Dedifferentiated amniotic fluid mesenchymal stem cell (primary cell): ENCODE measurements at regions not wholly inside any gene's neighbourhood (a gene's known extent, or its start where the extent isn't known, plus 50 kb on each side); places are given as distances from the start of the nearest gene placed in this dataset.
"Not testable (repeated sequence)": the region's sequence is repeated elsewhere in the genome, so short reads cannot be mapped to it uniquely, and the experiment has no call there.

Experiments
- DNase-seq: peaks from one replicate; pipeline ENCODE4 v3.0.0-alpha.2; 2016; ENCODE audit errors: extremely low spot score

DNA sequence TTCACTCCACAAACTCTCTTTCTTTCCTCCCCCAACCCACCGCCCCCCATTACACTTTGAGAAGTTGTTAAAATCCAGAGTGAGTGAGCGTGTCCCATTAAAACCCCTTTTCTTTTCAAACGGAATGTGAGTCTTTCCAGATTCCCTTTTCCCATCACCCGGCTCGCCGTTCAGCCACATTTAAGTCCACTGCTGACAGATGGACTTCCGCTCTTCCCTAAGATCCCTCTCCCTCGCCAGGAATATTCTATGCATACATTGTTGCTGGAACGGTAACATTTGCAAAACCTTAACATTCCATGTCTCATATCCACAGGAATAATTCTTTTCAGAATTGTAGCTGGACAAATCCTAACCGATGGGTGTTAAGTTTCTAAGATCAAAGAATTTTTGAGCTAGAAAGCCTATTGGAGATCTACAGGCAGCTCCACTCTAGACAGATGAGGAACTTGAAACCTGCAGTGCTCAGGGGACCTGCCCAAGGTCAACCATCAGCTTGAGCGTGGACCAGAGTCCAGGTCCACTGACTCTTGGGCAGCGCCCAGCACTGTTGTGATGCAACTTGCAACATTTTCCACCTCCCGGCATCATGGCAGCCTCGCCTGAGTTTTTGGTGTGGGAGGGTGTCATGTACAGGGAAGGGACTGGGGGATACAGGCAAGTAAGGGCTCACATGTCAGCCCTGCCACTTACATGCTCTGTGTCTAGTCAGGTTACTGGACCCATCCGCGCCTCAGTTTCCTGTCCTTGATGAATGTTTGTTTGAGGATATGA is 500.1 kb downstream of the CCDC171 start:
- no peak for DNase-seq

DNA sequence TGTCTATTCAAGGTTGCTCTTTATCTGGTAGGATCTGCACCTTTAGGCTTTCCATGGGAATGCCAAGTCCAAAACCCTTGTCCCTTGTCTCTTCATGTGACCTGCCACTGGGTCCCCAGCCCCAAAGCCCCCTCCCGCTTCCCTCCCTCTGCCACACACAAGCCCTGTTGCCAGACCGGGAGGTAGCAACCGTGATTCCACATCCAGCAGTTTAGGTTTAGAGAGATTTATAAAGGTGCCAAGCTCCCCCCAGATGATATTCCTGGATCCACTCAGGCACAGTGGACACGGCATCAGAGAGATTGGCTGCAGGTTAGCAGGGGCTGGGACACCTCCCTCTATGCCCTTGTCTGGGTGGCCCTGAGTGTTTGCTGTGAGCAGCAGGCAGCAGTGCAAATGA is 504.7 kb downstream of the CCDC171 start:
- no peak for DNase-seq

DNA sequence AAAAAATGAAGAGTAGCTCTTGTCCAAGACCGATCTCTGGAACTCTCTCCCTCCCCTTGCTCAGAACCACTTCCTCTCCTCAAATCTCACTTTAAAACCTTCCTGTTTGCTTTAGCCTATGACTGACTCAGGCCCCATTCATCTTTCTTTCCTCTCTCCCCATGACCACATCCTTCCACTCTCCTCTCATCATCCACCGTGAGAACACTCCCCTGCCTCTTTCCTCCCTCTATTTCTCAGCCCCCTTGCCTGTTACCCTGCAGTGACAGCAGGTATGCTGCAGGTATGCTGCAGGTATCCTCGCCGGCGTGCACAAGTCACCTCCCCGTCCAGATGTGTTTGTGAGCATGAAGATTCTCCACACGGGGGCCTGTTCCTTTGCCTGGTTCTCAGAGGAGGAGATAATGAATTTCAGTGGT is 505.3 kb downstream of the CCDC171 start:
- no peak for DNase-seq

DNA sequence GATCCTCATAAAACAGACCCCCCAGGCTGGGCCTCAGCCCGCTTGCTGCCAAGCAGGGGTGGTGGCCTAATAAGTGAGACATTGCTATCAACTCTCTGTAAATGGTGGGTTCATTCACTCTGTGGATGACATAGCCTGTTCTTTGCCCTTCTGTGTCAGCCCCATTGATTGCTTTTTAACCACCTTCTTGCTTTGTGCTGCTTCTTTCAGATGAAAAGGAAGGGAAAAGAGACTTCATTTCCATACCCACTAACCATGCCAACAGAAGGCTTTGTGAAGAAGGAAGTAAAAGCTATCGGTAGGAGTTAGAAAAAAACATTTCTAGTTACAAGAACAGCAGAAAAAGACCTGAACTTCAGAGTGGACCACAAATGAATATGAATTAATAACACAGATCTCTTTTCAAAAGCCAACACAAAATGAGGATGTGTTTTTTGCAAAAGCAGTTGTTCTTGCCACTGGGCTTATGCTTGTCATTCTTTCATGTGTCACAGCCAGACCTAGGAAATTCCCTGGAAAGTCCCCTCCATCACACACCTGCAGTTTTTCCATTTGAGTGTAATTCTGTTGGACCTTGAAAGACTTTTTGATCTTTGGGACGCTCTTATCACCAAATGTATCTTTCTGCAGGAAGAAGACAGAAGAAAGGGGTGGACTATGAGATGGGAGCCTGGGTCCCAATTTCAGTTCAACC is 507.7 kb downstream of the CCDC171 start:
- DNase-seq = no peak

DNA sequence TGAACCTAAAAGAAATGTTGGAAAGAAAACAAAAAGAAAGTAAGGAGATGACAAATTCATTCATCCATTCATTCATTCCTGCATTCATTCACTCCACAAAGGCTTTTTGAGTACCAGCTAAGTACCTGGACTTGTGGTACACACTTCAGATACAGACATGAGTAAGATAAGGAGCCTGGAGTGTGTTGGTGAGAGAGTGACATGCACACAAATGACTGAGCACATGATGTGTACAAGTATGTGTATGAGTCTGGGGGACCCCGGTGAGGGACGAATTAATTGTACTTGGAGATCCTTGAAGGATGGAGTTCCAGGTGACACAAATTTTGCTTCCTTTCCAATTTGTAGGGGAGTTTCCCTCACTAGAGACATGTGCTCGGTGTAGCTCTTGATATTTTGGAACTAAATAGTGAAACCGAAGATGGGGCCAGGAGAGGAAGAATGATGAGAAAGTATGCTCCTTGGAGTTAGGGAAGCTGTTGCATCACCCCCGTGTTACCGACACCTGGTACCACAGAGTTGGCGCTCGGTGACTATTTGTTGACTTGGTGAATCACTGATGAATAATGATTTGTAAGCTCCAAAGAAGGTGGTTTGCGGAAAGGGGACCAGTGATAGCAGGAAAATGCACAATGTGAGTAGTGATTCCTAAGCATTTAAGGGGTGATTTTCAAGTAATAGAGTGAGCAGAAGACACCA is 509.8 kb downstream of the CCDC171 start:
- no peak for DNase-seq

DNA sequence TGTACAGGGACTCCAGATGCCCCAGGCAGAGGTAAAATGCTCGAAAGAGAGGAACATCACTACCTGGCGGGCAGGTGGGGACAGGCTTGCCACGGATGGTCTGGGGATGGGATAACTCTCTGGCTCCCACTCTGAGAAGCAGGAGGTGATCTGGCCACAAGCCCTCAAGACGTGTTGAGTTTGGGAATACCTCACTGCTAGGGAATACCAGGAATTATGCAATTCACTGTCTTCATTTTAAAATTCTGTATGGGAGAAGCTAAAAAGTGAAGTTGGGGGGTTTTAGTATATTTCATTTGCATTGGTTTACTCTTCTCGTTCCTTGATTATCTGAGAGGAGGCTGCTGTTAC is 510.4 kb downstream of the CCDC171 start:
- DNase-seq = no peak

DNA sequence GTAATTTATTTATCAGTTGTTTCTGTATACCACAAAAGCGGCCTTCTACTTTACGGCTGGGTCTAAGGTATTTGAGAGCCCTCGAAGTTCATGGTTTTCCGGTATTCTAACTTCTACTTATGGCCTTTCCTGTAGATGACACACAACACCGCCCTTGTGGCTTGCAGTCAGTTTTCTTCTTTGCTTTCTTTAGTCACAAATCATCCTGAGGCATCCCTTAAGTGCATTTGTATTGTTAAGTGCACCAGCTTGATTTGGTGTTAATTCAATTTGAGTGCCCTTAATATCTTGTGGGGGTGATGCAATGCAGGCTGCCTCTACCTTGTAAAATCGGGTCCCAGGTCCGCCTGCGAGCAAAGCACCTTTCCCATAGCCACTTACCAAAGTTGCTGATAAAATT is 511.9 kb downstream of the CCDC171 start:
- no peak for DNase-seq

DNA sequence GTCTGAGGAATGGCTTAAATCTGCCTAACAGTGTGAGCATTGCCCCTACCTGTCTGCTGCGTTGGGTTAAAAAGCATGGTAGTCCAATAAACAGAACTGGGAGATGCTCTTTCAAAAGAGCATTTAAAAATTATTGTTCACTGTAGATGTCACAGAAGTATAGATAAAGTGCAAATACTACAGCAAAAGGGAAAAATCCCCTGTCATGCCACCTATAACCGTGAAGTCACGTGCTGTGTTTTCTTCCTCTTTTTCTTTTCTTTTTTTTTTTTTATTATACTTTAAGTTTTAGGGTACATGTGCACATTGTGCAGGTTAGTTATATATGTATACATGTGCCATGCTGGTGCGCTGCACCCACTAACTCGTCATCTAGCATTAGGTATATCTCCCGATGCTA is 513.4 kb downstream of the CCDC171 start:
- DNase-seq = not testable (repeated sequence)

DNA sequence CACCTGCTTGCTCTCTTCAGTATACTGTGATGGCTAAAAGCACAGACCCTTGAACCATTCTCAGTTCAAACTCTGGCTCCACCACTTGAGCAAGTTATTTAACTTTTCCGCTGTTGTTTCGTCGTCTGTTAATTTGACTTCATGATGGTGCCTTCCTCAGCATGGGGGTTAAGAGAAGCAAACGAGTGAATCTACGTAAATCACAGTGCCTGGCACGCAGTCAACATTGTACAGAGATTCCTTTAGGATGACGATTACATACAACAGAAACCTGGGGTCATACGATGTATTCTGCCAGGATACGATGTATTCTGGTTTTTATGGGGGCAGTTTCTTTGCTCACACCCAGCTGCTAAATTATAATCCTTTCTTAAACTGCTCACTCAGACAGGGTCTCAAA is 515.6 kb downstream of the CCDC171 start:
- no peak for DNase-seq

DNA sequence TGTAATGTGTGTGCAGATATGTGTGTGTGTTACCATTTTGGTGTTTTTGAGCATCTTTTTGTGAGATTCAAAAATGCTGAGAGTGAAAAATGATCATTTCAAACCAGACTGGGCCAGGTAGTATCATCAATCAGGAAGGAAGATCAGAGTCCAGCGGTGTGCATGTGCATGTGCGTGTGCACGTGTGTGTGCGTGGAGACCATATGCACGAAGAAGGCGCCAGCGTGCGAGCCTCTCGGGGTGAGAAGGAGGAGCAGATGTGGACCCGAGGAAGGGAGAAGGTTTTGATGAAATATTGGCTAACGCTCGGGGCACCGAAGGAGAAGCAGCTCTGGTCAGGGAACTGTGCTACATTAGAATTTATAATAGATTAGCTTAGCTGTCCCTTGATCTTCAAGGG is 516.4 kb downstream of the CCDC171 start:
- no peak for DNase-seq

DNA sequence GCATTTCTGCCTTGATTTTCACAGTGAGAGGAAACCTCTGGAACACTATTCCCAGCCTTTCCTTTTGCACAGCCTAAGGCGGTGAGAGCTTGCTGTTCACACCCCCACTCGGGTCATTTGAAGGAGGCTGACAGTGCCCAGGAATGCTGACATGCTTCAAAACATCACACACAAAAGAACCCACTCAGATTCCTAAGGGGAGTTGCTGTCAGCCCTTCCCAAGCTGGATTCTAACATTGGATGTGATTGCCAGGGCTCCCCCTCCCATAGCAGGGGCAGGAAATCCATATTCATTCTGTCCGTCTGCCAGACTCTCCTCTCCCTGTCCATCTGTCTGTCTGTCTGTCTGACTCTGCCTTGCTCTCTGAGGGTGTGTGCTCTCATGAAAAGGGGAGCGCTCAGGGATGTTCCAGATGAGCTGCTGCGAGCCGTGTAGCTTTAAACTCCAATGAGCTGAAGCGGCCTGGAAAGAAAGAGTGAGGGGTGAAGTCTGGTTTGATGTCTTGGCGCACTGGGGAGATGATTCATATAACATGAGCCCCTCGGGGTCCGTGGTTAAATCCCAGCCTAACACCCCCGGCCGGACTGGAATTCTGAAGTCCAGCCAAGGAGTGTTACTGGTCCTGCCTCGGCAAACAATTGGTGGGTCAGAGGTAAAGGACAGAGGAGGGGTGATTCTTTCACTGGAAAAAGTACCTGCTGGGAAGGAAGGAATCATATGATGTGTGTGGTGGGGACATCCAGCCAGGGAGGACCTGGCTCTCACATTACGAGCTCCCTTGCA is 517.0 kb downstream of the CCDC171 start:
- no peak for DNase-seq

DNA sequence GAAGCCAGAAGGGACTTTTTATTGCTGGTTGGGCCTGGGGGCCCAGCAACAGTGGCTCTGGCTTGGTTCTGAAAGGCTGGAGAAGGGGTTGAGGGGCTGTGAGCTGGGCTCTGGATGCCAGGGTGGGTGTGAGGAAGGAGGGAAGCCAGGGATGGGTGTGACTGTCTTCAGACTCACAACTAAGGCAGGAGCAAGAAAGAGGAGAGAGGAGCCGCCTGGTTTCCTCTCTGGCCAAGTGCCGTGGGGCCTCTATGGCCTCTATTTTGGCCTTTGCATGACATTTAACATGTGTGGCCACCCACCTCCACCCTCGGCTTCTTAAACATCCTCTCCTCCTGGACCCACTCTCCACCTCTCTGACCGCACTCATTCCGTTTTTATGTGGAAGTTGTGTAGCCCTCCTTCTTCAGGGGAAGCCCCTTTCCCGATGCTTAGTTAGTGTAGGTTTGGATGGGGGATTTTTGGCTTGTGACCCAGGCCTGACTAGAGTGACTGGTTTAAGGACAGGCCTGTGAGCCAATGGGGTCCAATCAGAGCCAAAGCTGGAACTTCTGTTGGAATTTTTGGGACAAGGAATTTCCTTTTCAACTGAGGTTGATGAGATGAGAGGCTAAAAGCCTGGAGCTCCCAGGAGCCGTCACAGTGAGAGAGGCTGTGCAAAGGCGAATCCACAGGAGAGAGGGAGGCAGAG is 517.8 kb downstream of the CCDC171 start:
- DNase-seq = no peak

DNA sequence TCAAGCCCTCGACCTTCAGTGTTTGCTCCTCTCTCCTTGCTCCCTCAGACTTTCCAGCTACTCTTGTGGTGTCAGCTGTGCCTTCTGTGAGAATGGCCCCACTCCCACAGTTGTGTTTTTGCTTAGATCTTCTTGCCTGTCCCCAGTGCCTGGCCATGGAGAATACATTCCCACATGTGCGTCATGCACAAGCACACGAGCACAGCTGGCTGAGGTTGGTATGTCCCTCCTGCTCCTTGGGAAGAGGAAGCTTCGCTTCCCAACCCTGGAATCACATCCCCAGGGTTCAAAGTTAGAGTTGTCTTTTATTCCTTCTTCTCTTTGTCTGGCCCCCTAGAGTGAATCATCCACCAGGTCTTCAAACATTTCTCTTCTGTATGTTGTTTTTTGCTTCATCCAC is 518.6 kb downstream of the CCDC171 start:
- no peak for DNase-seq

DNA sequence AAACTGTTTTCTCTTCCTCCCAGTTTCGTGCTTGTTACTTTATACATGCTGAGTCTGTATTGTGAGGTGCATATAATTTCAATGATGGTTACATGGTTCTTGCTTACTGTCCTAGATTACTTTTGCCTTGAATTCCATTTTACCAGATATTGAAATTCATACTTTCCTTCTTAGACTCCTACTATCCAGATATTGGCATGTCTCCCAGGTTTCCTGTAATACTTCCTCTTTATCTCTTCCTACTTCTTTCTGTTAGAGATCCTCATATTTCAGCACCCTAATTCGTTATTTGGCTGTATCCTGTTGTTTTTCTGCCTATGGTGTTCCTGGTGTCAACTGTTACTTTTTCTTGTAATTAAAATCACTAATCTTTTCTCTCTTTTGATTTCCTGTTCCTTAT is 522.1 kb downstream of the CCDC171 start:
- no peak for DNase-seq

DNA sequence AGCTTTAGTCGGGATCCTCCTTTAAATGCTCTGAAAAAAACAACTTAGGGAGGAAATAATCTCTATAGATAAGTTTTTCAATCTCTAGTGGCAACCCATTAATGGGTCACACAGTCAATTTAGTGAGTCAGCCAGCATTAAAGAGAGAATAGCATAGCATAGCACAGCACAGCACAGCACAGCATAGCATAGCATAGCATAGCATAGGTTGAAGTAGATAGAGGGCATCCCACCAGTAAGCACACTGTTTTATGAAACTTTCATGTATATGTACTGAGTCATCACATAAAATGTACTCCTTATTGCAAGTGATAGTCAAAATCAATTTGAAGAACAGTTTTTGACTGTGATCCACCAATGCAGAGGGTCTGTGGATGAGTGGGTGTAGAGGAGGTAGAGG is 522.9 kb downstream of the CCDC171 start:
- no peak for DNase-seq

DNA sequence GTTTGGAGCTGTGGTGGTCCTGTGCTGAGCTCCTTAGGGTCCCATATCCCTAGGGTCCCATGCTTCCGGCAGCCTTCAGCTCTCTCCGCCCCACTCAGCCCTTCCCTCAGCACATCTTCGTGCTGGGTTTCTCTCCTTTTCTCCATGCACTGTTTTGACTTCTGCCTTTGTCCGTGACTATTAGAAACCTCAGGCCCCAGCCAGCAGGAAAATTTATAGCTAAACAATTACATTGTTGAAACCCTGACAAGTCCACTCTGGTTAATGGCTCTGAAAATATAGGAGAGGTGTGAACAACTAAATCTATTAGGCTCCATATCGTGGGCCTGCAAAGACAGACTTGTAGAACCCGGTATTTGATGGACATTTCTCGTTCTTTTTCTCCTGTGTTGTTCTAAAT is 523.7 kb downstream of the CCDC171 start:
- no peak for DNase-seq

DNA sequence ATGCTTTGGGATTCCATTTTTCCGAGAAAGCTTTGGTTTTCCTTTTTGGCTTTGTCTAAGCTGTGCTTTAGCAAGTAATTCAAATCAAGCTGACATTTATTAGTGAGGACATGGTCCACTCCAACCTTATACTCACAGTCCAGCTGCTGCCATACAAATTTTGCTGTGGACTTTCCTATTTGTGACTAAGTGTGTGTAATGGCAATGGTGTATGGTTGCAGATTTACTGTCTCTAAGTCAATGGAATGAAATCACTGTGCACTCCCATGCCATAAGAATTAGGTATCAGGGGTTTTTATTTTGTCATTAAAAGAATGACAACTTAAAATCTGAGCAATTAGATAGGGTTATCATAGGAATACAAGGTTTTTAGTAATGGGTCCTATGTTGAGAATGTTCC is 530.0 kb downstream of the CCDC171 start:
- no peak for DNase-seq

DNA sequence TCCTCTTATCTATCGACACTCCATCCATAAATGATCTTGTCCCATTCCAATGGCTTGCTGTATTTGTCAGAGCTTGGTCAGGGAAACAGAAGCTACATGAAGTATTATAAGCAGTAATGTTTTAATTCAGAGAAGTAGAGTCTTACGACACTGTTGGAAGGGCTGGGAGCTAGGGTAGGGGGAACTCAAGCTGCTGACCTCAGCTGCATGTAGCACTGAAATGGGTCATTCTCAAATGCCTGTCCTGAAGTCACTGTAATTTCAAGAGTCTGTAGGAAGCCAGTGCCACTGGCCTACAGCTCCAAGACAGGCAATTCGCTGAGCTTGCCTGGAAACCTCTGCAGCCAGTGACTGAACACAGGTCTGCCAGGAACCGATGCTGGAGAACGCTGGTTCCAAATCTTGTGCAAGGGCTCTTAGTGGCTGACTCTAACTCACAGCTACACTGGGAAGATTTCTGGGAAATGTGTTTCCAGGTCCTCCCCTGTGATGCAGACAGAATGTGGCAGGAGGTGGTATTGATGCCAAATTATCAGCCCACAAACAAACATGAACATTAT is 532.4 kb downstream of the CCDC171 start:
- DNase-seq = no peak

DNA sequence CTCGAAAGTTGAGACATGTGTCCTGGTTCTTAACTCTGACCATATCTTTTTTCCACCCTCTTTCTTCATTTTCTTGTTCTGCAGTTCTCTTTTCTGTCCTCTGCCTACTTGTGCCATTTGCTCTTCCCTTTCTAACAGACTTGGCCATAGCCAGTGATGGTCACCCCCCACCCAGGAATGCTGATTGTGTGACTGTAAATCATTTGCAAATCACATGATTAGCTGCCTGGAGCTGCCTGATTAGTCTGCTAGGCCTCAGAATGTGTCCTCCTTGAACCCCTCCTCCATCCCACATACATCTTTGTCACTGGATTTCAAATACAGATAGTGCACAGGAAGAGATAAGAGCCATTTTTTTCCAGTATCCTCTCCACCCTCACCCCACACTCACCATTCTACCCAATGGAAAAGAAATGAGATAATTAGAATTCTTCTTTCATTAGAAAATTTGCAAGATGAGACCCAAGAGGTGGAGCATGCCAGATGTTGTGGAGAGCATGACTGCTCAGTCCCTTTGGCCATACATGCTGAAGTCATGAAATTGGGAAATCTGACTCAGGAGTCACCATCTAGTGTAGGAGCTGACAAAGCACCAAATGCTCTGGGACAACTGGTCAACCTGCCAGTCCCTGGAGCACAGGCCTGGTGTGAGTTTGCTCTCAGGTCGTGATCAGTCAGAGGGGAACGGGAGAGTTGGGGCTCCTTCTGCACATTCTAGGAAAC is 538.2 kb downstream of the CCDC171 start:
- no peak for DNase-seq
